Liver (tissue), 8 donors: ENCODE measurements at regions not wholly inside any gene's neighbourhood (a gene's known extent, or its start where the extent isn't known, plus 50 kb on each side); places are given as distances from the start of the nearest gene placed in this dataset.

Source experiments
- DNase-seq: peaks from one replicate; pipeline ENCODE4 v3.0.0-alpha.2; 2017; ENCODE audit warnings: low spot score
- H3K27ac ChIP-seq, 2 donors: one replicate each; pipeline ENCODE4 v1.7.0; 2013; ENCODE audit warnings: inconsistent platforms in 2 of 2, low read length in 2 of 2, control low read depth in 1 of 2, low read depth in 1 of 2, mild to moderate bottlenecking in 1 of 2
- H3K27me3 ChIP-seq, 4 donors: one replicate each; pipeline versions ENCODE4 v1.6.1 to v1.7.0; 2013; ENCODE audit warnings: low read length in 3 of 4, inconsistent platforms in 1 of 4, mild to moderate bottlenecking in 1 of 4, moderate library complexity in 1 of 4; ENCODE audit not compliant: control insufficient read depth in 4 of 4, insufficient read depth in 4 of 4
- H3K36me3 ChIP-seq, 4 donors: one replicate each; pipeline versions ENCODE4 v1.6.1 to v1.7.0; 2013; ENCODE audit warnings: low read length in 3 of 4, mild to moderate bottlenecking in 3 of 4, low read depth in 1 of 4, moderate library complexity in 1 of 4; ENCODE audit not compliant: control insufficient read depth in 4 of 4, insufficient read depth in 3 of 4
- H3K4me1 ChIP-seq, 4 donors: one replicate each; pipeline versions ENCODE4 v1.6.1 to v1.7.0; 2013; ENCODE audit warnings: low read length in 3 of 4, mild to moderate bottlenecking in 3 of 4, moderate library complexity in 1 of 4; ENCODE audit not compliant: control insufficient read depth in 4 of 4, insufficient read depth in 4 of 4
- H3K4me3 ChIP-seq, 3 donors: one replicate each; pipeline versions ENCODE4 v1.6.1 to v1.7.0; 2013; ENCODE audit warnings: low read length in 3 of 3, control low read depth in 1 of 3, low read depth in 1 of 3, mild to moderate bottlenecking in 1 of 3
- H3K9ac ChIP-seq, 2 donors: one replicate each; pipeline ENCODE4 v1.7.0; 2013; ENCODE audit warnings: low read length in 2 of 2, mild to moderate bottlenecking in 2 of 2, moderate library complexity in 2 of 2, control low read depth in 1 of 2, low read depth in 1 of 2
- H3K9me3 ChIP-seq, 4 donors: one replicate each; pipeline versions ENCODE4 v1.6.1 to v1.7.0; 2013; ENCODE audit warnings: low read length in 3 of 4; ENCODE audit not compliant: control insufficient read depth in 4 of 4
- EGR1 ChIP-seq, 2 donors: IDR thresholded peaks; 2 replicates each; pipeline ENCODE4 v1.6.1; 2016 to 2018; ENCODE audit warnings: antibody characterized with exemption in 2 of 2, low read depth in 2 of 2
- FOXA1 ChIP-seq: IDR thresholded peaks from 2 replicates; pipeline ENCODE4 v1.6.1; 2016; ENCODE audit warnings: antibody characterized with exemption
- FOXA2 ChIP-seq: IDR thresholded peaks from 2 replicates; pipeline ENCODE4 v1.6.1; 2016; ENCODE audit warnings: antibody characterized with exemption
- GABPA ChIP-seq, 2 donors: IDR thresholded peaks in 1 of 2; conservative IDR thresholded peaks in 1 of 2; 2 replicates each; pipeline ENCODE4 v1.6.1; 2016; ENCODE audit warnings: antibody characterized with exemption in 2 of 2, mild to moderate bottlenecking in 1 of 2, moderate library complexity in 1 of 2
- HNF4A ChIP-seq, 2 donors: conservative IDR thresholded peaks; 2 replicates each; pipeline ENCODE4 v1.6.1; 2016; ENCODE audit warnings: antibody characterized with exemption in 2 of 2, mild to moderate bottlenecking in 2 of 2
- HNF4G ChIP-seq: IDR thresholded peaks from 2 replicates; pipeline ENCODE4 v1.6.1; 2016; ENCODE audit warnings: antibody characterized with exemption
- JUND ChIP-seq, 2 donors: IDR thresholded peaks; 2 replicates each; pipeline ENCODE4 v1.6.1; 2016; ENCODE audit warnings: antibody characterized with exemption in 2 of 2
- NR2F2 ChIP-seq: IDR thresholded peaks from 2 replicates; pipeline ENCODE4 v1.6.1; 2016; ENCODE audit warnings: antibody characterized with exemption
- RAD21 ChIP-seq, 2 donors: IDR thresholded peaks; 2 replicates each; pipeline ENCODE4 v1.6.1; 2016; ENCODE audit warnings: antibody characterized with exemption in 2 of 2, mild to moderate bottlenecking in 2 of 2
- SP1 ChIP-seq: IDR thresholded peaks from 2 replicates; pipeline ENCODE4 v1.6.1; 2018; ENCODE audit warnings: antibody characterized with exemption, mild to moderate bottlenecking
- YY1 ChIP-seq: IDR thresholded peaks from 2 replicates; pipeline ENCODE4 v1.6.1; 2016; ENCODE audit warnings: antibody characterized with exemption, mild to moderate bottlenecking
- WGBS: extraction: QIAGEN DNeasy Blood & Tissue Kit; methylation state at CpG from one replicate; pipeline ENCODE4 v1.1.7; 2013; 5-methylcytosine and 5-hydroxymethylcytosine counted together
- TF ChIP-seq, protein P1 (sequence below): IDR thresholded peaks from 2 replicates; pipeline ENCODE4 v1.6.1; 2016; ENCODE audit warnings: antibody characterized with exemption
- TF ChIP-seq, protein P2 (sequence below): fragments of 150-350 bp; IDR thresholded peaks from 2 replicates; pipeline ENCODE4 v1.5.1; 2017; ENCODE audit warnings: improper control_type of control experiment, low read depth, low read length; ENCODE audit not compliant: missing input control
- TF ChIP-seq, protein P3 (sequence below): IDR thresholded peaks from 2 replicates; pipeline ENCODE4 v1.6.1; 2016; ENCODE audit warnings: antibody characterized with exemption
- TF ChIP-seq, protein P4 (sequence below): IDR thresholded peaks from 2 replicates; pipeline ENCODE4 v1.6.1; 2016; ENCODE audit warnings: antibody characterized with exemption
- donor health status: healthy.
- donor health status: healthy.
- donor health status: healthy.
- donor health status: healthy.
- donor health status: healthy.

DNA sequence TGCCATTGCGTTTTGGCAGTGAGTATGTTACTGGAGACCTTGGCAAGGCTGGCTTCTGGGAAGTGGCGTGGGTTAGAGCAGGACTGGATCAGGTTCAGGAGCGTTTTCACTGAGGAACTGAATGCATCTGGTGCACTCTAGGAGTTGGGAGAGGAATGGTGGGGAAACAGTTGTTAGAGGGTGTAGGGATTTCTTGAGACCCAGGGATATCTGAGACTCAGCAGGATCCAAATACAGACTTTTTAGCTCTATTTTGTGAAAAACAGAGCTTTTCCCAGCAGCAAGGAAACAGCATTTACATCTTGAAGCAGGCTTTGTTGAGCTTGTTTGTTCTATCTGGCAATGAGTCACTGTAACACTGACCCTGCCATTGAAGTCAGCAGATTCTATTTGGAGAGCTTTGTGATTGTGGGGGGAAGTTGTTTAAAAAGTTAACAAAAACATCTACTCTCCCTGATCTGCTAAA, 56.9 kb upstream of the NRIP1 start:
- H3K36me3 ChIP-seq, result no peaks in the 10 kb centered on the region
- H3K9ac ChIP-seq, result no peak overlapping the region
- peaks cover 2 to 15% (median 7%) of the 10 kb centered on the region in 4 donors for H3K4me1 ChIP-seq
- DNase-seq, result no peak
- H3K27ac ChIP-seq, result peak overlapping the region in 1 of 2 donors; percentile 31
- TF ChIP-seq JUND (IDR thresholded peaks at IDR 0.05) (peak in 1 of 2 donors; percentile 60), NR2F2 (peak; percentile 11), GABPA (IDR thresholded peaks at IDR 0.05 in 1 of 2, conservative IDR thresholded peaks at IDR 0.05 in 1 of 2) (no peak), RAD21 (IDR thresholded peaks at IDR 0.05) (no peak), FOXA1 (no peak), YY1 (peak; percentile 25), HNF4A (conservative IDR thresholded peaks at IDR 0.05) (peak in 1 of 2 donors; percentile 5)
- TF ChIP-seq, protein P1, sequence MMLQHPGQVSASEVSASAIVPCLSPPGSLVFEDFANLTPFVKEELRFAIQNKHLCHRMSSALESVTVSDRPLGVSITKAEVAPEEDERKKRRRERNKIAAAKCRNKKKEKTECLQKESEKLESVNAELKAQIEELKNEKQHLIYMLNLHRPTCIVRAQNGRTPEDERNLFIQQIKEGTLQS, result no peak
- TF ChIP-seq, protein P2, sequence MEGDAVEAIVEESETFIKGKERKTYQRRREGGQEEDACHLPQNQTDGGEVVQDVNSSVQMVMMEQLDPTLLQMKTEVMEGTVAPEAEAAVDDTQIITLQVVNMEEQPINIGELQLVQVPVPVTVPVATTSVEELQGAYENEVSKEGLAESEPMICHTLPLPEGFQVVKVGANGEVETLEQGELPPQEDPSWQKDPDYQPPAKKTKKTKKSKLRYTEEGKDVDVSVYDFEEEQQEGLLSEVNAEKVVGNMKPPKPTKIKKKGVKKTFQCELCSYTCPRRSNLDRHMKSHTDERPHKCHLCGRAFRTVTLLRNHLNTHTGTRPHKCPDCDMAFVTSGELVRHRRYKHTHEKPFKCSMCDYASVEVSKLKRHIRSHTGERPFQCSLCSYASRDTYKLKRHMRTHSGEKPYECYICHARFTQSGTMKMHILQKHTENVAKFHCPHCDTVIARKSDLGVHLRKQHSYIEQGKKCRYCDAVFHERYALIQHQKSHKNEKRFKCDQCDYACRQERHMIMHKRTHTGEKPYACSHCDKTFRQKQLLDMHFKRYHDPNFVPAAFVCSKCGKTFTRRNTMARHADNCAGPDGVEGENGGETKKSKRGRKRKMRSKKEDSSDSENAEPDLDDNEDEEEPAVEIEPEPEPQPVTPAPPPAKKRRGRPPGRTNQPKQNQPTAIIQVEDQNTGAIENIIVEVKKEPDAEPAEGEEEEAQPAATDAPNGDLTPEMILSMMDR, result no peak
- H3K9me3 ChIP-seq, result no peaks in the 10 kb centered on the region
- 44% methylated on average over 3 of the region's 3 CpGs for WGBS
- H3K4me3 ChIP-seq, result no peak overlapping the region
- H3K27me3 ChIP-seq, result no peaks in the 10 kb centered on the region

DNA sequence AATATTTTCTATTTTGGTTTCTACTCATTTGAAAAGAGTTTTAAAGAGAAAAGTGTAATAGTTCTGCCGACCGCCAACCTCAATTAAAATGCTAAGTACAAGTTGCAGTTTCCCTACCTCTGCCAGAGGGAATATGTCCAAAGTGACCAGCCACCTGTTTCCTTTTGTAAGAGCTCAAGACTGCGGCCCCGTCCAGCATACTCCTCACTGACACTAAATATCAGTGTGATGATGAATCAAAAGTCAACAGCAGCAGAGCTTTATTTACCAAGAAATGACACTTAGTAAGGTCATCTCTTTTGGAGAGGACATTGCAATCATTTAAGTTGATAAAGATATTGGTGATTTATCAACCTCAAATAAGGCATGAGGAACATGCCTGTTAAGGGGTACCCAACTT, 57.4 kb upstream of the NRIP1 start:
- no peak for DNase-seq
- Histone ChIP-seq H3K36me3 (no peaks in the 10 kb centered on the region), H3K4me1 (peaks cover 2 to 18% (median 12%) of the 10 kb centered on the region in 4 donors), H3K9ac (no peak overlapping the region), H3K9me3 (no peaks in the 10 kb centered on the region), H3K4me3 (no peak overlapping the region), H3K27me3 (no peaks in the 10 kb centered on the region), H3K27ac (no peak overlapping the region)
- 45% methylated on average over 4 of the region's 4 CpGs for WGBS
- TF ChIP-seq SP1, result no peak
- TF ChIP-seq FOXA2, result no peak
- TF ChIP-seq JUND (IDR thresholded peaks at IDR 0.05), result no peak
- TF ChIP-seq, protein P2, result no peak
- TF ChIP-seq, protein P3, sequence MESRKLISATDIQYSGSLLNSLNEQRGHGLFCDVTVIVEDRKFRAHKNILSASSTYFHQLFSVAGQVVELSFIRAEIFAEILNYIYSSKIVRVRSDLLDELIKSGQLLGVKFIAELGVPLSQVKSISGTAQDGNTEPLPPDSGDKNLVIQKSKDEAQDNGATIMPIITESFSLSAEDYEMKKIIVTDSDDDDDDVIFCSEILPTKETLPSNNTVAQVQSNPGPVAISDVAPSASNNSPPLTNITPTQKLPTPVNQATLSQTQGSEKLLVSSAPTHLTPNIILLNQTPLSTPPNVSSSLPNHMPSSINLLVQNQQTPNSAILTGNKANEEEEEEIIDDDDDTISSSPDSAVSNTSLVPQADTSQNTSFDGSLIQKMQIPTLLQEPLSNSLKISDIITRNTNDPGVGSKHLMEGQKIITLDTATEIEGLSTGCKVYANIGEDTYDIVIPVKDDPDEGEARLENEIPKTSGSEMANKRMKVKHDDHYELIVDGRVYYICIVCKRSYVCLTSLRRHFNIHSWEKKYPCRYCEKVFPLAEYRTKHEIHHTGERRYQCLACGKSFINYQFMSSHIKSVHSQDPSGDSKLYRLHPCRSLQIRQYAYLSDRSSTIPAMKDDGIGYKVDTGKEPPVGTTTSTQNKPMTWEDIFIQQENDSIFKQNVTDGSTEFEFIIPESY, result no peak
- TF ChIP-seq, protein P4, sequence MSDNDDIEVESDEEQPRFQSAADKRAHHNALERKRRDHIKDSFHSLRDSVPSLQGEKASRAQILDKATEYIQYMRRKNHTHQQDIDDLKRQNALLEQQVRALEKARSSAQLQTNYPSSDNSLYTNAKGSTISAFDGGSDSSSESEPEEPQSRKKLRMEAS, result no peak
- no peak for TF ChIP-seq YY1
- TF ChIP-seq, protein P1, result no peak
- TF ChIP-seq FOXA1, result no peak
- TF ChIP-seq GABPA (IDR thresholded peaks at IDR 0.05 in 1 of 2, conservative IDR thresholded peaks at IDR 0.05 in 1 of 2), result no peak
- no peak for TF ChIP-seq HNF4A (conservative IDR thresholded peaks at IDR 0.05)
- no peak for TF ChIP-seq HNF4G
- TF ChIP-seq EGR1 (IDR thresholded peaks at IDR 0.05; ENCODE audit: low read depth in 2 of 2), result no peak
- no peak for TF ChIP-seq NR2F2
- TF ChIP-seq RAD21 (IDR thresholded peaks at IDR 0.05), result no peak
